Endothelial cell (in vitro differentiated cells): ENCODE measurements at regions not wholly inside any gene's neighbourhood (a gene's known extent, or its start where the extent isn't known, plus 50 kb on each side); places are given as distances from the start of the nearest gene placed in this dataset.

Experiments used
- DNase-seq: peaks from one replicate; pipeline ENCODE4 v3.0.0; 2021; ENCODE audit warnings: low spot score
- H3K27ac Mint-ChIP-seq: one replicate; pipeline ENCODE4 v1.8.0; 2021; ENCODE audit warnings: mixed read lengths, inconsistent platforms; ENCODE audit not compliant: unreplicated experiment
- H3K27me3 Mint-ChIP-seq: one replicate; pipeline ENCODE4 v1.8.0; 2021; ENCODE audit warnings: mild to moderate bottlenecking, moderate library complexity, mixed read lengths, inconsistent platforms; ENCODE audit not compliant: unreplicated experiment
- H3K36me3 Mint-ChIP-seq: one replicate; pipeline ENCODE4 v1.8.0; 2021; ENCODE audit warnings: mild to moderate bottlenecking, low read depth, mixed read lengths, inconsistent platforms; ENCODE audit not compliant: unreplicated experiment
- H3K4me1 Mint-ChIP-seq: one replicate; pipeline ENCODE4 v1.8.0; 2021; ENCODE audit warnings: mild to moderate bottlenecking, mixed read lengths, inconsistent platforms; ENCODE audit not compliant: unreplicated experiment
- H3K4me3 Mint-ChIP-seq: one replicate; pipeline ENCODE4 v1.8.0; 2021; ENCODE audit warnings: mild to moderate bottlenecking, mixed read lengths, inconsistent platforms; ENCODE audit not compliant: unreplicated experiment
- H3K9me3 Mint-ChIP-seq: one replicate; pipeline ENCODE4 v1.8.0; 2021; ENCODE audit warnings: mixed read lengths, inconsistent platforms; ENCODE audit not compliant: unreplicated experiment
- TF ChIP-seq, protein P1 (sequence below): fragments of 200-600 bp; sonication (generic); IDR thresholded peaks from one replicate; pipeline ENCODE4 v1.5.0; 2021; ENCODE audit warnings: antibody characterized with exemption; ENCODE audit not compliant: unreplicated experiment

DNA sequence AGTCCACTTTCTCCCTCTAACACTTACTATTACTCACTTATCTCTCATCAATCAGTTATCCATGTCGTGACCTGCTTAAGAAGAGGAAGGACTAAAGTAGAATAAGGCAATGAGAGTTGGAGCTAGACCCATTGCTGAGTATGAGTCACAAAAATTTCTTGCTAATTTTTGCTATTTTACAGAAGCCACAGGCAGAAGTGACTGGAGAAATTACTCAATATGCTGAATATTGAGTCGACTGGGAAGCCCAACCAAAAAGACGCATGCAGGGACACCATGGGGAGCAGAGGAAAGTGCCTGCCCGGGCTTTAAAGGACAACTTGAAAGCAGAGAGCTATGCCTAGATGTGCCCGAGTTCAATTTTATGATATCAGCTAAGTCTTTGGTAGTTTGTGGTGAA lies 115.4 kb upstream of the FOXG1 start:
- no peak for DNase-seq

DNA sequence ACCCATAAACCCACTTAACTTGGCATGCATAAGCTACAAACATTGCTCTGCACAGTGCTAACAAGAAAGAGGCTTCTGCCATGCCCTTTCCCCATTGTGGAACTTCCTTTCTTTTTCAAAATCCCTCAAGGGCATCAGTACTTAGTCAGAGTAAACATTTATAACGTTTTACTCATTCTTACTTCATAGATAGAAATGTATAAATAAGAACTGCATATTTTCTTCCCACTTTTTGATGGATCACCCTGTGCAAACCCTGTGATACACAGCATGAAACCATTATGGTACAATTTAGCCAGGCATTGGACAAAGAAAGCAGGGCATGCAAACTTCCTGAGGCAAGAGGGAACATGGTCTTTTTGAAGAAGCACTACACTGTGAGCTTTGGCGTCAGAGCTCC lies 113.8 kb upstream of the FOXG1 start:
- Mint-ChIP-seq H3K4me3 (no peak overlapping the region), H3K27me3 (no peaks in the 10 kb centered on the region), H3K36me3 (no peaks in the 10 kb centered on the region), H3K9me3 (no peaks in the 10 kb centered on the region), H3K4me1 (no peaks in the 10 kb centered on the region), H3K27ac (no peak overlapping the region)
- TF ChIP-seq, protein P1, sequence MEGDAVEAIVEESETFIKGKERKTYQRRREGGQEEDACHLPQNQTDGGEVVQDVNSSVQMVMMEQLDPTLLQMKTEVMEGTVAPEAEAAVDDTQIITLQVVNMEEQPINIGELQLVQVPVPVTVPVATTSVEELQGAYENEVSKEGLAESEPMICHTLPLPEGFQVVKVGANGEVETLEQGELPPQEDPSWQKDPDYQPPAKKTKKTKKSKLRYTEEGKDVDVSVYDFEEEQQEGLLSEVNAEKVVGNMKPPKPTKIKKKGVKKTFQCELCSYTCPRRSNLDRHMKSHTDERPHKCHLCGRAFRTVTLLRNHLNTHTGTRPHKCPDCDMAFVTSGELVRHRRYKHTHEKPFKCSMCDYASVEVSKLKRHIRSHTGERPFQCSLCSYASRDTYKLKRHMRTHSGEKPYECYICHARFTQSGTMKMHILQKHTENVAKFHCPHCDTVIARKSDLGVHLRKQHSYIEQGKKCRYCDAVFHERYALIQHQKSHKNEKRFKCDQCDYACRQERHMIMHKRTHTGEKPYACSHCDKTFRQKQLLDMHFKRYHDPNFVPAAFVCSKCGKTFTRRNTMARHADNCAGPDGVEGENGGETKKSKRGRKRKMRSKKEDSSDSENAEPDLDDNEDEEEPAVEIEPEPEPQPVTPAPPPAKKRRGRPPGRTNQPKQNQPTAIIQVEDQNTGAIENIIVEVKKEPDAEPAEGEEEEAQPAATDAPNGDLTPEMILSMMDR: no peak
- DNase-seq: no peak

More for the DNA sequence above, 115.4 kb upstream of the FOXG1 start:
- H3K27ac Mint-ChIP-seq: no peak overlapping the region
- H3K36me3 Mint-ChIP-seq: no peaks in the 10 kb centered on the region
- no peaks in the 10 kb centered on the region for H3K27me3 Mint-ChIP-seq
- no peaks in the 10 kb centered on the region for H3K4me1 Mint-ChIP-seq
- no peak overlapping the region for H3K4me3 Mint-ChIP-seq
- TF ChIP-seq, protein P1: no peak
- no peaks in the 10 kb centered on the region for H3K9me3 Mint-ChIP-seq

DNA sequence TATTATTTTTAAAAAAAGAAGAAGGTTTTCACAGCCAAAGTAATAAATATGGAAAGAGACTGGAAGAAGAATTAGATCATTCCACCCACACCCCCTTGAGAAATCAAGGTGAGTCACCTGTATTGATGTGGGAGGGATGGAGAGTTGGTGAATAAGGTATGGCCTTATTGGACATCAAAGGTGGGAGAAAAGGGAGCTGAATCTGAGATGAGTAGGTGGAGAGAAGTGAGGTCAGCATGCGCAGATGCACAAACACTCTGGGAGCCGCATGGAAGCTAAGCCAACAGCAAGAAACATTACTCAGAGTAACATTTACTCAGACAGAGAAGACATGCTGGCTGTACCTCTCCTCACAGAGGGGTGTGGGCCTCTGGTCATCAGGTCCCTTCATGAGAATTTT lies 113.1 kb upstream of the FOXG1 start:
- no peaks in the 10 kb centered on the region for H3K36me3 Mint-ChIP-seq
- no peak for DNase-seq
- H3K9me3 Mint-ChIP-seq: no peaks in the 10 kb centered on the region
- TF ChIP-seq, protein P1: no peak
- H3K27ac Mint-ChIP-seq: no peak overlapping the region
- H3K27me3 Mint-ChIP-seq: no peaks in the 10 kb centered on the region
- no peak overlapping the region for H3K4me3 Mint-ChIP-seq
- H3K4me1 Mint-ChIP-seq: no peaks in the 10 kb centered on the region

DNA sequence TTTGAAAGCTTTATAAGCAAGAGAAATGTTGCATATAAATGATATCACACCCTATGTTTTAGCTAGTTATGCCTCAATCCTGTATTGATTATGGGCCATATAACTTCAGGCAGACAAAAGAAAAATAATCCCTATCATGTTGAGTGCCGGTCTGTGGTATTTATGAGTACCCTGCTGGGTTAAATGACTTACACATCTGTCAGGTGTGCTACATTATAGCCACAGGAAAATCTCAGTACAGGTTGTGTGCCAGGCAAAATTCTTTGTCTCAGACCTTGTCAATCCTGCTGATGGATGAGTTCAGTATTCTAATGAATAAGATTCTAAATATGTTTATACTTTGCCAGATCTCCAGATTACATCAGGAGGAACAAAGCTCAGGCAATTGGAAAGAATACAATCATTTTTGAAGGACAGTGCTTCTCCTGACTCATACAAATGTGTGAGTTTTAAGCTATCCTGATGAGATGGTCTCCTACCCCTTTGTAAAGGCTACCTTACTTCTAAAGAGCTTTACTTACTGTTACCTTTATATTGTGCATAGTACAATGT lies 109.8 kb upstream of the FOXG1 start:
- no peaks in the 10 kb centered on the region for H3K4me1 Mint-ChIP-seq

DNA sequence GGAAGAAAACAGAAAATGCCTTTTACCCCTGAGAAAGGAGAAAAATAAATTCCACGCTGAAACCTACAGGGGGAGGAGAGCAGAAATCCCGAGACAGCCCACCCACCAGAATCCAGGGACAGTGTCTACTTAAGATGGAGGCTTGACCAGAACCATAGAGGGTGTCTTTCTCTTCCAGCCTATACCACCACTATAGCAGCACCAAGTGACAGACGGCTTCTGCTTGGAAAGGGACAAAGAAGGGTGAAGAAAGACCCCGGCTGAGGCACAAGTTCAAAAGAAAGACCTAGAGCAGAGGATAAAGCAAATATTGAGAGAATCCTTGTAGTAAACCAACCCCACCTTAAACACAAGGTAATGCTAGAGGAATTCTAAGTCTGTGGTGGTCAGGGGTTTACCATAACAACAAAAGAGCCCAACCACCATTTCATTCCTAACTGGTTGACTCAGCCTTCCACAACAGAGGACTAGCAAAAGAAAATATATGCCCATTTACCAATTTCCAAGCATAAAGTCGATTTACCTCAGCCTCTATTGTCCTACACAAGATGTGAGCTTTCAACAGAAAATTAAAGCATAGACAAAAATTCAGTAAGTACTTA lies 105.3 kb upstream of the FOXG1 start:
- no peak for DNase-seq
- Mint-ChIP-seq H3K9me3 (no peaks in the 10 kb centered on the region), H3K27me3 (no peaks in the 10 kb centered on the region), H3K4me1 (no peaks in the 10 kb centered on the region), H3K36me3 (no peaks in the 10 kb centered on the region), H3K27ac (no peak overlapping the region), H3K4me3 (no peak overlapping the region)
- TF ChIP-seq, protein P1: no peak

More for the DNA sequence above, 109.8 kb upstream of the FOXG1 start:
- Mint-ChIP-seq H3K4me3 (no peak overlapping the region), H3K27me3 (no peaks in the 10 kb centered on the region), H3K36me3 (no peaks in the 10 kb centered on the region), H3K9me3 (no peaks in the 10 kb centered on the region), H3K27ac (no peak overlapping the region)
- TF ChIP-seq, protein P1: no peak
- no peak for DNase-seq
